Activated naive CD8-positive, alpha-beta T cell (primary cell): ENCODE measurements at regions not wholly inside any gene's neighbourhood (a gene's known extent, or its start where the extent isn't known, plus 50 kb on each side); places are given as distances from the start of the nearest gene placed in this dataset.
"Not testable (repeated sequence)": the region's sequence is repeated elsewhere in the genome, so short reads cannot be mapped to it uniquely, and the experiment has no call there.

ENCODE experiments used
- H3K27ac Mint-ChIP-seq: one replicate; pipeline ENCODE4 v1.8.0; 2021; ENCODE audit warnings: mixed read lengths
- H3K27me3 Mint-ChIP-seq: one replicate; pipeline ENCODE4 v1.8.0; 2021; ENCODE audit warnings: mixed read lengths
- H3K36me3 Mint-ChIP-seq: one replicate; pipeline ENCODE4 v1.8.0; 2021; ENCODE audit warnings: mixed read lengths
- H3K4me1 Mint-ChIP-seq: one replicate; pipeline ENCODE4 v1.8.0; 2021; ENCODE audit warnings: low read depth, mixed read lengths
- H3K4me3 Mint-ChIP-seq: one replicate; pipeline ENCODE4 v1.8.0; 2021; ENCODE audit warnings: mild to moderate bottlenecking, mixed read lengths
- H3K9me3 Mint-ChIP-seq: one replicate; pipeline ENCODE4 v1.8.0; 2021; ENCODE audit warnings: low read depth, mixed read lengths

DNA sequence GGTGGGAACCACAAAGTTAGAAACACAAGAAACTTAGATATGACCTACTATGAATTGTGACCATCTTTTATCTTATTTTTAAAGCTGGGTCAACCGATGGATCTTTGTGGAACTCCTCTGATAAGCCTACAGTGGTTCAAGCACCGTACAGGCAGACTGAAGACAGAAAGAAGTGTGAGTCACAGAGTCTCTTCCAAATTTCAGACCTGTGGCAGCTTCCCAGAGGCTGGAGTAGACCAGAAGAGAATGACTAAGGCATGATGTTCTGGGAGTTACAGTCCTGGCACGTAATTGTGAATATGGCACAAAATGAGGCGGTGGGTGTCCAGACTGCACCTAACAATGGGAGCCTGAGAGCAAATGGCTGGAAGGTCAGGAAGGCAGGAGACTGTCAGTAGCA lies 70.0 kb downstream of the LMO4 start:
- H3K4me1 Mint-ChIP-seq, result no peaks in the 10 kb centered on the region
- H3K27me3 Mint-ChIP-seq, result no peaks in the 10 kb centered on the region
- no peaks in the 10 kb centered on the region for H3K36me3 Mint-ChIP-seq
- H3K4me3 Mint-ChIP-seq, result no peak overlapping the region
- H3K9me3 Mint-ChIP-seq, result no peaks in the 10 kb centered on the region
- H3K27ac Mint-ChIP-seq, result no peak overlapping the region

DNA sequence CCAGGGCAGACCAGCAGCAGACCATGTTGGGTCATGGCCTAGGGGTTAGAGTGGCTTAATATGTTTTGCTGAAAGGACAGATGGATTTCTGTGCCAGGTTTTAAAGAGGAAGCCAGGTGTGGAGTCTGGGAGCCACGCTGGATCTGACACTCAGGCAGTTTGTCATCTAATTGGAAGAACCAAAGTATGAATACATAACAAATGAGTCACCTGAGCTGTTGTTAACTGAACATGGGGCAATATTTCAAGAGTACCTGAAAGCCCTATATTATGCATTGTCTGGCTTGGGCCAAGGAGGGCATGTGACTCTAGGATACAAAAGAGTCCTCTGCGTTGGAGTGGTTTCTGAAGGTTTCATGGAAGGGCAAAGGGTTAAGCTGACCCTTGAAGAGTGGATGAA lies 70.6 kb downstream of the LMO4 start:
- Mint-ChIP-seq H3K27ac (no peak overlapping the region), H3K4me3 (no peak overlapping the region), H3K36me3 (no peaks in the 10 kb centered on the region), H3K4me1 (peaks cover 6% of the 10 kb centered on the region), H3K27me3 (no peaks in the 10 kb centered on the region), H3K9me3 (no peaks in the 10 kb centered on the region)

DNA sequence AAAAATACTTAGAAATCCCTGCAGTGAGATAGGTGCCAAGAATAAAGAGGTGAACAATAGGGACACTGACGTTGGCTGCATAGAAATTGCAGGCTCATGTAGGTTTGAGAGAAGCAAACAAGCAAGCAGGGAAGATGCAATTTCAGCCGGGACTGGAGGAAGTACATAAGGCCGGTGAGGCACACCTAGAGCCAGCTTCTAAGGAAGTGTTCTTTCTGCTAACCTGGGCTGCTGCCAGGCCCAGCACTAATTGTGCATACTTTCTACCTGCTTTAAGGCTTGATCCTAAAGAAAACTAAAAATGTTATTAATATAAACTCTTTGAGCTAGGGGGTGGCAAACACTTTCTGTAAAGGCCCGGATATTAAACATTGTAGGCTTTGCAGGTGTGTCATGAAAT lies 71.0 kb downstream of the LMO4 start:
- H3K9me3 Mint-ChIP-seq, result no peaks in the 10 kb centered on the region
- no peaks in the 10 kb centered on the region for H3K27me3 Mint-ChIP-seq
- no peak overlapping the region for H3K27ac Mint-ChIP-seq
- peaks cover 10% of the 10 kb centered on the region for H3K4me1 Mint-ChIP-seq
- no peaks in the 10 kb centered on the region for H3K36me3 Mint-ChIP-seq
- no peak overlapping the region for H3K4me3 Mint-ChIP-seq

DNA sequence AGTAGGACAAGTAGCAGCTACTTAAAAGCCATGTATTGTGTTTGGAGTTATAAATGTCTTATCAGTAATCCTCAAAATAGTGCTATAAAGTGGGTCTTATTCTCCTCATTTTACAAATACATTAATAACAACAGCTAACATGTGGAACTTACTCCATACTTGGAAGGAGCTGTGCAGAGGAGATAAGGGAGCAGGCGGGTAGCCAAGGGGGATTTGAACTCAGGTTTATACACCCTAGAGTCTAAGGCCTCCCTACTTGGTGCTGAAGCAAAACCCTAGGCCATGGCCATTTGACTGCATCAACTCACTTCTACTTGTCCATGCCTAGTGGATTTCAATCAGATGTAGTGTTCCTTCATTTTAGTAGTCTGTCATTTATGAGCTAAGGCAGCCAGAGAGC lies 72.1 kb downstream of the LMO4 start:
- Mint-ChIP-seq H3K27ac (no peak overlapping the region), H3K9me3 (no peaks in the 10 kb centered on the region), H3K36me3 (no peaks in the 10 kb centered on the region), H3K27me3 (no peaks in the 10 kb centered on the region), H3K4me1 (peaks cover 16% of the 10 kb centered on the region), H3K4me3 (no peak overlapping the region)

DNA sequence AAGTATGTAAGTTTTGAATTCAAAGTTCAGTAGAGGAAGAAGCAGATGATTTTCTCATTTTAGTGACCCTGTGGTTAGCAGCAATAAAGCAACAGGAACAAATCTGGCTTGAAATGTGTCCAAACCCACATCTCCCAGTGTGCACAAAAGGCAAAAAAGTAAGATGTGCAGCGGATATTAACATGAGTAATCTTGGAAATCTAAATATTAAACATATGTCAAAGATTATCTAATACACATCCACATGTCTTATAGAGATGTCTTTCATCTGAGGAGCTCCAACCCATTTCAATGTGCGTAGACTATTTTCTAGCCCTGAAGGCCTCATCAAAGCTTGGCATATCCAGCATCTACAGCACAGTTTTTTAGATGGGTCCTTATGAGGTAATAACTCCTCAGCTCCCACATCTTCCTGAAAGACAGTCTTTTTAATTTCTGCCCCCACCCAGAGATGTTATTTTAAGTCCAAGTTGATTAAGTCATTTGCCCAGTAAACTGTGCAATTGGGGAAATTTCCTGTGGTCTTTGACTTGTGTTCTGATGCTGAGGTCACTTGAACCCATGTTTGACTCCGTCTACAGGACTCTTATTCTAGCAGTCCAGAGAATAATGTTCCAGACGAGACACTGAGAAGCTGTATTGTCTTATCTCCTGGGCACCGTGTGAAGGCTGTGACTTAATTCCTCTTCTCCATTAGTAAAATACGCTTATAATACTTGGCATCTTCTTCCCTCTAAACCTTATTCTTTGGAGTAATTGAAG lies 73.7 kb downstream of the LMO4 start:
- Mint-ChIP-seq H3K27ac (no peak overlapping the region), H3K4me3 (no peak overlapping the region), H3K36me3 (no peaks in the 10 kb centered on the region), H3K27me3 (no peaks in the 10 kb centered on the region), H3K4me1 (peaks cover 16% of the 10 kb centered on the region), H3K9me3 (no peaks in the 10 kb centered on the region)

DNA sequence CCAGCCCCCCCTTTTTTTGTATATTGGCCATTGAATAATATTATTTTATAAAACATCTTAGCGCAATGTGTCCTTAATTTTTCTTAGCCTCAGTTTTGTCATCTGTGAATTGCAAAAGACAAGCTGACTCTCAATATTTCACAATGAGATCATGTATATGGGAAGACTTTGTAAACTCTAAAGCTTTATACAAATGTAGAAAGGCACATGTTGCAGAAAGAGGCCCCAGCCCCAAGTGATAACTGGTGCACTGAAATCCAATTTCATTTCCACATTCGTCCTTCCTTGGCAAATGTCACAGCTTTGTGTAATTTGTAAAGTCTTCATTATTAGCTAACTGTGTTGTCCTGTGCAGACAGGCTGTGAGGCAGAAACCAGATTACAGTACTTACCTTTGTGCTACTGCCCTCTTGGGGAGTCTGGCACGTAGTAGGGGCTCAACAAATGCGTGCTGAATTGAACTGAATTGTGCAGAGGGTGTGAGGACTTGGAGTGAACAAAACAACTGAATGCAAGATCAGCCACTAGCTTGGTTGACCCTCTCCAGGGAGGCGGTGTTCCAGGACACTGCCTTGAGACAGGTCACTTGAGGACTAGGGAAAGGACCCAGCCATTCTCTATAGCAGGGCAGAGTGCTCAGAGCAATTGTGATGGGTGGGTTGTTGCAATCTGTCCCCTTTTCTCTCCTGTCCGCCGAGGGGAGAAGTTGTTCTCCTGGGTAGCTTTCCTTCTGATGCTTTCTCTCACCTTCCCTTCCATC lies 74.6 kb downstream of the LMO4 start:
- Mint-ChIP-seq H3K4me1 (peaks cover 16% of the 10 kb centered on the region), H3K27ac (no peak overlapping the region), H3K9me3 (no peaks in the 10 kb centered on the region), H3K36me3 (no peaks in the 10 kb centered on the region), H3K27me3 (no peaks in the 10 kb centered on the region), H3K4me3 (no peak overlapping the region)

DNA sequence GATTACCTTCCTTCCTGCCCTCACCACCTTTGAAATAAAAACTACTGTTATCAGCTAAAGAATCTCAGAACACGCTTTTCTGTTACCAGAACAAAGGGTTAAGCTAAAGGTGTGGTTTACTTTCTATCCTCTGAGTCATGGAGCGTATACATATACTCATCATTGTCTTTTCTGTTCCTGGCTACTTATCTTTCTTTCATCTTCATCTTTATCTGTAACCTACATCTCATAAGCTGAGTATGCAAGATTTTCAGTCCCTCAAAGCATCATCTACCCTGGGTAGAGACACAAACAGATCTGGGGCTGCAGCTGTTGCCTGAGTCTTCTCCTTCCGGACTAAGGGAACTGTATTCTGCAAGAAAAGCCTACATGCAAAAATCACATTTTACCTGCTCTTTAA lies 75.6 kb downstream of the LMO4 start:
- H3K36me3 Mint-ChIP-seq, result no peaks in the 10 kb centered on the region
- no peak overlapping the region for H3K27ac Mint-ChIP-seq
- H3K27me3 Mint-ChIP-seq, result no peaks in the 10 kb centered on the region
- H3K4me3 Mint-ChIP-seq, result no peak overlapping the region
- H3K4me1 Mint-ChIP-seq, result peaks cover 16% of the 10 kb centered on the region
- H3K9me3 Mint-ChIP-seq, result no peaks in the 10 kb centered on the region

DNA sequence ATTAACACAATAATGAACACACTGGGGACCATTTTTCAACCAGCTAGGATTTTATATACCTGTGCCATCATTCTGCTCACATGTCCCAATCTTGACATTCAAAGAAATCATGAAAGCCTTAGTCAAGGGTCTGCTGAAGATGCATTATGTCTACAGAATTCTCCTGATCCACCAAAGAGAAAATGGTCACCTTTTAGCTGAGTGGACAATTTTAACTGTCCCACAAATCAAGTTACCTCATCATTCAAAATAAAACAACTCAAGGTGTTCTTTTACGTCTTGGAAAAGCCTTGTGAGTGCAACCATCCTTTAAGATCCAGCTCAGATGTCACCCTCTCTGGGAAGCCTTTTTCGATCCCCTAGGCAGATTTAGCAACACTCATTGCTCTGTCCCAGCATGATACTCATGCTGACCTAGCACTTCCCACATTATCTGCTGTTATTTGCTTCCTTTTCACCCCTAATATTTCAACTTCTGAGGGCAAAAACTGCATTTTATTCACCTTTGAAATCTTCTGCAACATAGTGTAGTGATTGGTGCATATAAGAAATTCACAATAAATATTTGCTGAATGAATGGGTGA lies 80.1 kb downstream of the LMO4 start:
- peaks cover 16% of the 10 kb centered on the region for H3K4me1 Mint-ChIP-seq
- H3K36me3 Mint-ChIP-seq, result no peaks in the 10 kb centered on the region
- no peaks in the 10 kb centered on the region for H3K27me3 Mint-ChIP-seq
- no peak overlapping the region for H3K4me3 Mint-ChIP-seq
- H3K9me3 Mint-ChIP-seq, result no peaks in the 10 kb centered on the region
- no peak overlapping the region for H3K27ac Mint-ChIP-seq

DNA sequence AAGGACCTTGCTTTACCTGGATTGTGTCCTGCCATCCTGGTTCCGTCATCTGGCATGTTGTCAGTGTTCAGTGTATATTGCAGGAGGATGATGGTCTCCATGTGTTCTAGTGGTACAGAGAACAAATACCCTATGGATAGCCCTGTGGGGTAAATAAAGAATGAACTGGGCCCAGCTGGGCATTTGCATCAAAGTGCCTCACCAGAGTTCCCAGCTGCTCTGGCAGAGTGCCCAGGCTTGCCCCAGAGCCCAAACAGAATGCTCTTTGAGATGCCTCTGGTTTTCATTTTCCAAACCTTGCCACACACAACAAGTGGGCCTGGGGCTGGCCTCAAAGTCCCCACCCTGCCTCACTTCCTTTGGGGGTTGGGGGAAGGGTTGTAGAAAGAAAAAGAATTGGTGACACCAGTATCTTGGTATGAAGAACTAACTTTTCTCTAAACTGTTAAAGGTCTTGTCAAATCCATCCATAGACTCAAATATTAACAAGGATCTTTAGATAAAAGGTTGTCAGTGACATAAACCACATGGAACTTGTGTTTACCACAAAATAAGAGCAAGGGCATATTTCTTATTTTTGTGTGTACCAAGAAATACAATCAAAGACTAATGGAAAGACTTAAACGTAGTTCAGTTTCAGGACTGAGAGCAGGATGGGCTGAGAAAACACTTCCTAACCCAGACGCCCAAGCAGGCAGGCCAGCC lies 82.2 kb downstream of the LMO4 start:
- Mint-ChIP-seq H3K27me3 (peaks cover 3% of the 10 kb centered on the region), H3K9me3 (peaks cover 6% of the 10 kb centered on the region), H3K4me1 (no peaks in the 10 kb centered on the region), H3K4me3 (no peak overlapping the region), H3K36me3 (no peaks in the 10 kb centered on the region), H3K27ac (no peak overlapping the region)

DNA sequence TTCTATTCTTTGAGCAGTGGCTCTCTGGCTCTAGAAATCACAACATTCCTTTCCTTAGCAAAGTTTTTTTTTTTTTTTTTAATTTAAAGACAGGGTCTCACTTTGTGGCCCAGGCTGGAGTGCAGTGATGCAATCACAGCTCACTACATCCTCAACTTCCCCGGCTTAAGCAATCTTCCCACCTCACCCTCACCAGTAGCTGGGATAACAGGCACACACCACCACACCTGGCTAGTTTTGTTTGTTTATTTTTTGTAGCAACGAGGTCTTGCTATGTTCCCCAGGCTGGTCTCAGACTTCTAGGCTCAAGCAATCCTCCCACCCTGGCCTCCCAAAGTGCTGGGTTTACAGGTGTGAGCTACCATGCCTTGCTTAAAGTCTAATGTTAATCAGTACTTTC lies 85.2 kb downstream of the LMO4 start:
- not testable (repeated sequence) for H3K36me3 Mint-ChIP-seq, H3K4me1 Mint-ChIP-seq, H3K27me3 Mint-ChIP-seq

DNA sequence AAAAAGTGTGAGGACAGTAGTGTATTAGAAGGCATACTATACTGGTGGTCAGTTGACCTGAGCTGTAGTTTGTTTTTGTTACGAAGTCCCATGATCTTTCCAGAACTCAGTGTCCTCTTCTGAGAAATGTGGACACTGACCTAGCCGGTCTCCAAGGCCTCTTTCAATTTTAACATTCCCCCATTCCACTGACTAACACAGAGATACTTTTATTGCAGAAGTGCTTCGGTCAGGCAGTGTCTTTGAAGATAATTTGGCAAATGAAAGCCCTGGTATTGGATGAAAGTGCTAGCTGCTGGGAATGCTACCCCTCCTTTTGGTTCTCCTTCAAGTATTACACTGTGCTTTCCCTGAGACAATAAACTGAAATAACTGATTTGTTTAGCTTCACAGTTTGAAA lies 89.4 kb downstream of the LMO4 start:
- Mint-ChIP-seq H3K9me3 (peaks cover 14% of the 10 kb centered on the region), H3K36me3 (no peaks in the 10 kb centered on the region), H3K4me3 (no peak overlapping the region), H3K27me3 (peaks cover 5% of the 10 kb centered on the region), H3K27ac (no peak overlapping the region), H3K4me1 (no peaks in the 10 kb centered on the region)

More for the DNA sequence above, 85.2 kb downstream of the LMO4 start:
- H3K9me3 Mint-ChIP-seq, H3K4me3 Mint-ChIP-seq, H3K27ac Mint-ChIP-seq: not testable (repeated sequence)

DNA sequence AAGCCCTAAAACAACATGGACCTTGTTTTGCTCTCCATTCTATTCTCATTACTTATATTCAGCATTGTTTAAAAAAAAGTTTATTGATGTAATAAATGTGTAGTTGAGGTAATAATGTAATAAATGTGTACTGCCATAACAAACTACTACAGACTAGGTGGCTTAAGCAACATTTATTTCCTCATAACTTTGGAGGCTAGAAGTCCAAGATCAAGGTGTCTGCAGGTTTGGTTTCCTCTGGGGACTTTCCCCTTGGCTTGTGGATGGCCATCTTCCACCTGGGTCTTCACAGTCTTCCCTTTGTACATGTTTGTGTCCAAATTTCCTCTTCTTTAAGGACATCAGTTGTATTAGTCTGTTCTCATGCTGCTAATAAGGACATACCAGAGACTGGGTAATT lies 93.1 kb downstream of the LMO4 start:
- H3K27me3 Mint-ChIP-seq, result peaks cover 2% of the 10 kb centered on the region
- no peaks in the 10 kb centered on the region for H3K4me1 Mint-ChIP-seq
- peaks cover 8% of the 10 kb centered on the region for H3K9me3 Mint-ChIP-seq
- no peaks in the 10 kb centered on the region for H3K36me3 Mint-ChIP-seq
- H3K27ac Mint-ChIP-seq, result no peak overlapping the region
- no peak overlapping the region for H3K4me3 Mint-ChIP-seq

DNA sequence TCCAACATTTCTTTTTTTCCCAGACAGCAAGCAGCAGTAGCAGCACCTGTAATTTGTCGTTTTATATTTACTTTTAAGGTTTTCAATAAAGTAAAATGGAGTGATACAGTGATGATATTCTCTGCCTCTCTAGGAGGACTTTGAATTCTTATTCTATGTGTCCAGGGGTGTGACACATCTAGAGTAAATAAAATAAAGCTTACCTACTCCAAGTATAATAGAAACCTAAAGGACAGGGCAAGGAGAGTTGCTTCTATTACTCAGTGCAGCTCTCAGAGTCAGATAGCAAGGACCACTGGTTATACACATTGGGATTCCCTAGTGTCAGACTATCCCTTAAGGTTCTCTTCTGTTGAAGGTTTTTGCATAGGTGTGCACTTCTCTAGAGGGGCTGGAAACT lies 95.9 kb downstream of the LMO4 start:
- H3K4me1 Mint-ChIP-seq, result no peaks in the 10 kb centered on the region
- H3K27ac Mint-ChIP-seq, result no peak overlapping the region
- no peaks in the 10 kb centered on the region for H3K36me3 Mint-ChIP-seq
- H3K4me3 Mint-ChIP-seq, result no peak overlapping the region
- peaks cover 8% of the 10 kb centered on the region for H3K9me3 Mint-ChIP-seq
- peaks cover 2% of the 10 kb centered on the region for H3K27me3 Mint-ChIP-seq

DNA sequence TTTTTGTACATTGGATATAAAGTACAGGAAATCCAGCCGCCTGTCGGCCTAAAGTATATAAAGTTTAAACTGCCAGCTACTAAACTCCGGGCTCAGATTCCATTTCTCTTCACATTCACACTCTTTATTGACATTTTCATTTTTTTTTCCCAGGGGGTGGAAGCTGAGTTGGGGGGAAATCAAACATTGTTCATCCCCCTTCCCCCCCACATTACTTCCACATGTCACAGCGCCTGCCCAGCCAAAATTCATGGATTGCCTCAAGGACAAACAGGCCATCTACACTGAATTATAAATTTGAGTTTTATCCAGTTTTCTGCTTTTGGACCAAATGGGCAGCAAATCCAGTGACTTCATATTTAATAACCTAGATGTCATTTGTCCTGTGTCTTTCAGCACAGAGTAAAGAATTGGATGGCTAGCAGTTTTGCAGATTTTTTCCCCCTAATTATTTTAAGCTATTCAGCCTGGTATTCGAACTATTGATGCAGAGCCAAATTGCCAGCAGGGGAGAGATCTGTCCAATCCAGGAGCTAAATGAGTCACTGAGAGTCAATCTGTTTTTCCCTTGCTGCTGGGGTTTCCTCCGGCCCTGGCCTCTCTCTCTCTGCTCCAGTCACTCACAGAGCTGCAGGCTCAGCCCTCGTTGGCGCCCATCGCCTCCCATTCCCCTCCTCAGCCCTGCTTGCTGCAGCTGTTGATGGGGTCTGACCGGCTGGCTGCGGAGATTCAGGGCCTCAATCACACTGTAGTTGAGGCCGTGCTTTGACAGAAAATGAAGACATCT lies 98.0 kb downstream of the LMO4 start:
- Mint-ChIP-seq H3K36me3 (no peaks in the 10 kb centered on the region), H3K4me3 (no peak overlapping the region), H3K27ac (no peak overlapping the region), H3K4me1 (no peaks in the 10 kb centered on the region), H3K27me3 (no peaks in the 10 kb centered on the region), H3K9me3 (peaks cover 5% of the 10 kb centered on the region)
